H9 (cell line): ENCODE measurements at regions not wholly inside any gene's neighbourhood (a gene's known extent, or its start where the extent isn't known, plus 50 kb on each side); places are given as distances from the start of the nearest gene placed in this dataset.

Experiments used
- DNase-seq: peaks from one replicate; pipeline ENCODE4 v3.0.0-alpha.2; 2017
- H2AFZ ChIP-seq: one replicate; pipeline ENCODE4 v1.6.1; 2013; ENCODE audit warnings: mild to moderate bottlenecking, low read length, control low read depth, moderate library complexity
- H2AK5ac ChIP-seq: 2 replicates; pipeline ENCODE4 v1.6.1; 2013; ENCODE audit warnings: low read length, control low read depth, mixed read lengths; ENCODE audit not compliant: insufficient read length
- H2BK120ac ChIP-seq: one replicate; pipeline ENCODE4 v1.6.1; 2013; ENCODE audit warnings: low read depth, mild to moderate bottlenecking, low read length, control low read depth, inconsistent platforms; ENCODE audit not compliant: poor library complexity, severe bottlenecking
- H2BK12ac ChIP-seq: 2 replicates; pipeline ENCODE4 v1.6.1; 2013; ENCODE audit warnings: low read length, control low read depth, mixed read lengths, low read depth; ENCODE audit not compliant: insufficient read length
- H2BK15ac ChIP-seq: 2 replicates; pipeline ENCODE4 v1.6.1; 2013; ENCODE audit warnings: low read depth, low read length, control low read depth
- H2BK20ac ChIP-seq: one replicate; pipeline ENCODE4 v1.6.1; 2013; ENCODE audit warnings: low read depth, mild to moderate bottlenecking, low read length, control low read depth, inconsistent platforms; ENCODE audit not compliant: poor library complexity, severe bottlenecking
- H2BK5ac ChIP-seq: 2 replicates; pipeline ENCODE4 v1.6.1; 2013; ENCODE audit warnings: low read length, control low read depth, mixed read lengths; ENCODE audit not compliant: insufficient read length
- H3K14ac ChIP-seq: 2 replicates; pipeline ENCODE4 v1.6.1; 2013; ENCODE audit warnings: low read length, control low read depth; ENCODE audit not compliant: insufficient read depth
- H3K18ac ChIP-seq: 2 replicates; pipeline ENCODE4 v1.6.1; 2013; ENCODE audit warnings: low read depth, mild to moderate bottlenecking, mixed read lengths, low read length, control low read depth; ENCODE audit not compliant: insufficient read length
- H3K23ac ChIP-seq: 2 replicates; pipeline ENCODE4 v1.6.1; 2013; ENCODE audit warnings: low read length, control low read depth, mixed read lengths, low read depth; ENCODE audit not compliant: insufficient read length
- H3K23me2 ChIP-seq: 2 replicates; pipeline ENCODE4 v1.6.1; 2013; ENCODE audit warnings: low read depth, mild to moderate bottlenecking, mixed read lengths, low read length, control low read depth; ENCODE audit not compliant: insufficient read length, poor library complexity, severe bottlenecking
- H3K27ac ChIP-seq: 2 replicates; pipeline ENCODE4 v1.5.1; 2013; ENCODE audit warnings: low read length, control low read depth, mixed read lengths, low read depth; ENCODE audit not compliant: insufficient read length
- H3K27me3 ChIP-seq: 2 replicates; pipeline ENCODE4 v1.6.1; 2013; ENCODE audit warnings: low read length, control low read depth, inconsistent platforms; ENCODE audit not compliant: insufficient read depth
- H3K4ac ChIP-seq: 2 replicates; pipeline ENCODE4 v1.6.1; 2013; ENCODE audit warnings: low read depth, mild to moderate bottlenecking, control low read depth, inconsistent platforms, low read length, moderate library complexity
- H3K4me1 ChIP-seq: 2 replicates; pipeline ENCODE4 v1.6.1; 2013; ENCODE audit warnings: low read length, control low read depth, inconsistent platforms; ENCODE audit not compliant: insufficient read depth
- H3K4me2 ChIP-seq: 2 replicates; pipeline ENCODE4 v1.6.1; 2013; ENCODE audit warnings: low read length, control low read depth, mixed read lengths; ENCODE audit not compliant: insufficient read length, insufficient read depth
- H3K56ac ChIP-seq: 2 replicates; pipeline ENCODE4 v1.6.1; 2013; ENCODE audit warnings: low read depth, mild to moderate bottlenecking, mixed read lengths, low read length, control low read depth; ENCODE audit not compliant: insufficient read length
- H3K79me1 ChIP-seq: 2 replicates; pipeline ENCODE4 v1.6.1; 2013; ENCODE audit warnings: low read depth, mild to moderate bottlenecking, moderate library complexity, low read length, control low read depth, inconsistent platforms; ENCODE audit not compliant: insufficient read depth, poor library complexity, severe bottlenecking
- H3K79me2 ChIP-seq: 2 replicates; pipeline ENCODE4 v1.6.1; 2013; ENCODE audit warnings: low read length, control low read depth, inconsistent platforms; ENCODE audit not compliant: insufficient read depth
- H3K9ac ChIP-seq: 2 replicates; pipeline ENCODE4 v1.6.1; 2013; ENCODE audit warnings: low read length, control low read depth, mixed read lengths; ENCODE audit not compliant: insufficient read length; ENCODE audit errors: extremely low read depth
- H3K9me3 ChIP-seq: one replicate; pipeline ENCODE4 v1.6.1; 2013; ENCODE audit warnings: low read depth, low read length, inconsistent platforms; ENCODE audit not compliant: control insufficient read depth
- H3T11ph ChIP-seq: one replicate; pipeline ENCODE4 v1.6.1; 2013; ENCODE audit warnings: mild to moderate bottlenecking, low read length, control low read depth, inconsistent platforms
- H4K20me1 ChIP-seq: one replicate; pipeline ENCODE4 v1.6.1; 2013; ENCODE audit not compliant: control insufficient read depth, insufficient read length, insufficient read depth
- H4K5ac ChIP-seq: 2 replicates; pipeline ENCODE4 v1.6.1; 2013; ENCODE audit warnings: low read depth, mild to moderate bottlenecking, mixed read lengths, low read length, control low read depth; ENCODE audit not compliant: insufficient read length
- H4K8ac ChIP-seq: replicated peaks from 2 replicates; pipeline ENCODE4 v1.6.1; 2013; ENCODE audit warnings: low read length, control low read depth, mixed read lengths, low read depth; ENCODE audit not compliant: insufficient read length
- H4K91ac ChIP-seq: 2 replicates; pipeline ENCODE4 v1.6.1; 2013; ENCODE audit warnings: low read depth, mild to moderate bottlenecking, moderate library complexity, mixed read lengths, low read length, control low read depth; ENCODE audit not compliant: insufficient read length
- H3K27ac Mint-ChIP-seq, 3 experiments: 2 replicates in 2 of 3; 3 replicates in 1 of 3; pipeline ENCODE4 v1.8.0; 2020 to 2021; ENCODE audit warnings: mixed read lengths in 3 of 3, mild to moderate bottlenecking in 1 of 3, moderate library complexity in 1 of 3
- H3K27me3 Mint-ChIP-seq: 2 replicates; pipeline ENCODE4 v1.8.0; 2021; ENCODE audit warnings: low read depth, mild to moderate bottlenecking, moderate library complexity, mixed read lengths
- H3K36me3 Mint-ChIP-seq, 3 experiments: 2 replicates in 2 of 3; 3 replicates in 1 of 3; pipeline ENCODE4 v1.8.0; 2020 to 2021; ENCODE audit warnings: low read depth in 3 of 3, mixed read lengths in 3 of 3; ENCODE audit not compliant: insufficient read depth in 1 of 3
- H3K4me1 Mint-ChIP-seq, 2 experiments: 2 replicates each; pipeline ENCODE4 v1.8.0; 2020; ENCODE audit warnings: mixed read lengths in 2 of 2
- H3K4me3 Mint-ChIP-seq, 2 experiments: 2 replicates in 1 of 2; 3 replicates in 1 of 2; pipeline ENCODE4 v1.8.0; 2020 to 2021; ENCODE audit warnings: mild to moderate bottlenecking in 2 of 2, mixed read lengths in 2 of 2, moderate library complexity in 1 of 2
- H3K9me3 Mint-ChIP-seq, 2 experiments: 2 replicates in 1 of 2; 3 replicates in 1 of 2; pipeline ENCODE4 v1.8.0; 2020; ENCODE audit warnings: mild to moderate bottlenecking in 2 of 2, mixed read lengths in 2 of 2, moderate library complexity in 1 of 2
- WGBS: extraction: QIAGEN DNeasy Blood & Tissue Kit; methylation state at CpG from one replicate; pipeline ENCODE4 v1.1.7; 2013; ENCODE audit warnings: missing lambda C conversion rate, low lambda C conversion rate, mixed read lengths; ENCODE audit not compliant: insufficient read length; ENCODE audit errors: extremely low coverage; 5-methylcytosine and 5-hydroxymethylcytosine counted together
- TF ChIP-seq, protein P1 (sequence below): fragments of 200-600 bp; sonication (generic); conservative IDR thresholded peaks from 3 replicates; pipeline ENCODE4 v1.8.0; 2021; ENCODE audit warnings: antibody characterized with exemption, mild to moderate bottlenecking

- no peak overlapping the region for H3K27ac ChIP-seq
- no peak overlapping the region for H2BK20ac ChIP-seq
- no peak overlapping the region for H3K23ac ChIP-seq
- Mint-ChIP-seq H3K27me3 (peaks cover 4% of the 10 kb centered on the region), H3K4me1 (peaks cover 30 to 35% of the 10 kb centered on the region in 2 experiments), H3K27ac (no peak overlapping the region), H3K4me3 (no peak overlapping the region), H3K36me3 (peaks cover 0 to 12% (median 3%) of the 10 kb centered on the region in 3 experiments; a peak in 3 of 7 replicates), H3K9me3 (0 out of 5 replicates have a peak, but pooled peaks cover 2 to 3% of the 10 kb centered on the region in 2 experiments)
- H3K27me3 ChIP-seq: no peaks in the 10 kb centered on the region
- no peak overlapping the region for H2BK5ac ChIP-seq
- no peak overlapping the region for H4K5ac ChIP-seq
- H3K9me3 ChIP-seq: no peaks in the 10 kb centered on the region
- H3K4me2 ChIP-seq: no peak overlapping the region
- no peaks in the 10 kb centered on the region for H4K20me1 ChIP-seq
- H3K79me2 ChIP-seq: no peaks in the 10 kb centered on the region
- no peaks in the 10 kb centered on the region; the same call in 1 of the 2 replicates for H3K4me1 ChIP-seq
- H3K9ac ChIP-seq: no peak overlapping the region
- no peak overlapping the region for H4K8ac ChIP-seq
- no CpG with 5 or more reads among the region's 6 CpGs for WGBS
- H2AFZ ChIP-seq: no peak overlapping the region
- H4K91ac ChIP-seq: no peak overlapping the region
- no peak overlapping the region for H2BK12ac ChIP-seq
- DNase-seq: no peak
- H3K18ac ChIP-seq: no peak overlapping the region
- no peak overlapping the region for H3K4ac ChIP-seq
- H2AK5ac ChIP-seq: no peak overlapping the region
- H3K14ac ChIP-seq: no peak overlapping the region
- TF ChIP-seq, protein P1, sequence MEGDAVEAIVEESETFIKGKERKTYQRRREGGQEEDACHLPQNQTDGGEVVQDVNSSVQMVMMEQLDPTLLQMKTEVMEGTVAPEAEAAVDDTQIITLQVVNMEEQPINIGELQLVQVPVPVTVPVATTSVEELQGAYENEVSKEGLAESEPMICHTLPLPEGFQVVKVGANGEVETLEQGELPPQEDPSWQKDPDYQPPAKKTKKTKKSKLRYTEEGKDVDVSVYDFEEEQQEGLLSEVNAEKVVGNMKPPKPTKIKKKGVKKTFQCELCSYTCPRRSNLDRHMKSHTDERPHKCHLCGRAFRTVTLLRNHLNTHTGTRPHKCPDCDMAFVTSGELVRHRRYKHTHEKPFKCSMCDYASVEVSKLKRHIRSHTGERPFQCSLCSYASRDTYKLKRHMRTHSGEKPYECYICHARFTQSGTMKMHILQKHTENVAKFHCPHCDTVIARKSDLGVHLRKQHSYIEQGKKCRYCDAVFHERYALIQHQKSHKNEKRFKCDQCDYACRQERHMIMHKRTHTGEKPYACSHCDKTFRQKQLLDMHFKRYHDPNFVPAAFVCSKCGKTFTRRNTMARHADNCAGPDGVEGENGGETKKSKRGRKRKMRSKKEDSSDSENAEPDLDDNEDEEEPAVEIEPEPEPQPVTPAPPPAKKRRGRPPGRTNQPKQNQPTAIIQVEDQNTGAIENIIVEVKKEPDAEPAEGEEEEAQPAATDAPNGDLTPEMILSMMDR: no peak
- no peak overlapping the region for H2BK120ac ChIP-seq
- H3K23me2 ChIP-seq: no peaks in the 10 kb centered on the region
- no peaks in the 10 kb centered on the region for H3K79me1 ChIP-seq
- H3K56ac ChIP-seq: no peak overlapping the region
- no peak overlapping the region for H3T11ph ChIP-seq
- no peak overlapping the region for H2BK15ac ChIP-seq
These were observed 382.7 kb downstream of the SOX9 start for GRCh38 chr17:72503556-72503955.
